ENCODE measurements at regions not wholly inside any gene's neighbourhood (a gene's known extent, or its start where the extent isn't known, plus 50 kb on each side); places are given as distances from the start of the nearest gene placed in this dataset.

GRCh38 chr7:17242504-17242903 lies 55.9 kb upstream of the AHR start:
- TF ChIP-seq, protein P1, sequence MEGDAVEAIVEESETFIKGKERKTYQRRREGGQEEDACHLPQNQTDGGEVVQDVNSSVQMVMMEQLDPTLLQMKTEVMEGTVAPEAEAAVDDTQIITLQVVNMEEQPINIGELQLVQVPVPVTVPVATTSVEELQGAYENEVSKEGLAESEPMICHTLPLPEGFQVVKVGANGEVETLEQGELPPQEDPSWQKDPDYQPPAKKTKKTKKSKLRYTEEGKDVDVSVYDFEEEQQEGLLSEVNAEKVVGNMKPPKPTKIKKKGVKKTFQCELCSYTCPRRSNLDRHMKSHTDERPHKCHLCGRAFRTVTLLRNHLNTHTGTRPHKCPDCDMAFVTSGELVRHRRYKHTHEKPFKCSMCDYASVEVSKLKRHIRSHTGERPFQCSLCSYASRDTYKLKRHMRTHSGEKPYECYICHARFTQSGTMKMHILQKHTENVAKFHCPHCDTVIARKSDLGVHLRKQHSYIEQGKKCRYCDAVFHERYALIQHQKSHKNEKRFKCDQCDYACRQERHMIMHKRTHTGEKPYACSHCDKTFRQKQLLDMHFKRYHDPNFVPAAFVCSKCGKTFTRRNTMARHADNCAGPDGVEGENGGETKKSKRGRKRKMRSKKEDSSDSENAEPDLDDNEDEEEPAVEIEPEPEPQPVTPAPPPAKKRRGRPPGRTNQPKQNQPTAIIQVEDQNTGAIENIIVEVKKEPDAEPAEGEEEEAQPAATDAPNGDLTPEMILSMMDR (IDR thresholded peaks at IDR 0.05), result no peak
- Mint-ChIP-seq H3K4me3 (no peak overlapping the region), H3K36me3 (ENCODE audit: low read depth) (no peaks in the 10 kb centered on the region), H3K27ac (no peak overlapping the region), H3K9me3 (no peaks in the 10 kb centered on the region), H3K4me1 (ENCODE audit: low read depth) (peaks cover 4% of the 10 kb centered on the region), H3K27me3 (no peaks in the 10 kb centered on the region)
- H3K4me1 ChIP-seq (ENCODE audit: insufficient read depth, low read length), result no peaks in the 10 kb centered on the region
- no peaks in the 10 kb centered on the region for H3K36me3 ChIP-seq (ENCODE audit: insufficient read depth, low read length)
- intact Hi-C loops (cut with DNase I, micrococcal nuclease), result no loop called here
- DNase-seq (no peak), ATAC-seq (ENCODE audit: poor library complexity) (no peak)
- H3K27me3 ChIP-seq (ENCODE audit: control insufficient read depth in 1 of 2, insufficient read depth in 2 of 2, low read length in 2 of 2), result no peaks in the 10 kb centered on the region
- H3K9me3 ChIP-seq (ENCODE audit: control insufficient read depth in 1 of 2, insufficient read depth in 1 of 2, low read length in 2 of 2), result no peaks in the 10 kb centered on the region
- H3K4me3 ChIP-seq (ENCODE audit: low read length), result no peak overlapping the region
- POLR2A ChIA-PET, result no interaction called here
- H3K27ac ChIP-seq (ENCODE audit: low read depth in 1 of 2, low read length in 2 of 2), result no peak overlapping the region
- CTCF ChIA-PET, result no interaction called here

- H3K27me3 Mint-ChIP-seq, result no peaks in the 10 kb centered on the region
- intact Hi-C loops (cut with DNase I, micrococcal nuclease), result loop anchor here in 1 of 2 experiments (5.0 kb wide), 1 partner anchor 38 kb away; no protein-coding TSS in a partner anchor
- POLR2A ChIA-PET, result no interaction called here
Measured at GRCh38 chr7:17244786-17245185, 53.7 kb upstream of the AHR start.

GRCh38 chr7:17247357-17247756 lies 51.1 kb upstream of the AHR start:
- ChIA-PET POLR2A (no interaction called here), CTCF (no interaction called here)
- Mint-ChIP-seq H3K4me1 (ENCODE audit: low read depth) (peaks cover 7% of the 10 kb centered on the region), H3K36me3 (ENCODE audit: low read depth) (no peaks in the 10 kb centered on the region), H3K9me3 (no peaks in the 10 kb centered on the region), H3K4me3 (no peak overlapping the region), H3K27ac (no peak overlapping the region), H3K27me3 (no peaks in the 10 kb centered on the region)
- TF ChIP-seq, protein P1 (IDR thresholded peaks at IDR 0.05), result no peak
- intact Hi-C loops (cut with DNase I, micrococcal nuclease), result loop anchor here in 1 of 2 experiments (5.0 kb wide), 1 partner anchor 35 kb away; no protein-coding TSS in a partner anchor
- DNase-seq (no peak), ATAC-seq (ENCODE audit: poor library complexity) (no peak)
- Histone ChIP-seq H3K4me3 (ENCODE audit: low read length) (no peak overlapping the region), H3K4me1 (ENCODE audit: insufficient read depth, low read length) (no peaks in the 10 kb centered on the region), H3K27me3 (ENCODE audit: control insufficient read depth in 1 of 2, insufficient read depth in 2 of 2, low read length in 2 of 2) (no peaks in the 10 kb centered on the region), H3K36me3 (ENCODE audit: insufficient read depth, low read length) (no peaks in the 10 kb centered on the region), H3K27ac (ENCODE audit: low read depth in 1 of 2, low read length in 2 of 2) (no peak overlapping the region), H3K9me3 (ENCODE audit: control insufficient read depth in 1 of 2, insufficient read depth in 1 of 2, low read length in 2 of 2) (no peaks in the 10 kb centered on the region)

More at GRCh38 chr7:17244786-17245185, 53.7 kb upstream of the AHR start:
- Histone ChIP-seq H3K4me3 (ENCODE audit: low read length) (no peak overlapping the region), H3K4me1 (ENCODE audit: insufficient read depth, low read length) (no peaks in the 10 kb centered on the region), H3K27me3 (ENCODE audit: control insufficient read depth in 1 of 2, insufficient read depth in 2 of 2, low read length in 2 of 2) (no peaks in the 10 kb centered on the region), H3K27ac (ENCODE audit: low read depth in 1 of 2, low read length in 2 of 2) (no peak overlapping the region), H3K9me3 (ENCODE audit: control insufficient read depth in 1 of 2, insufficient read depth in 1 of 2, low read length in 2 of 2) (no peaks in the 10 kb centered on the region), H3K36me3 (ENCODE audit: insufficient read depth, low read length) (no peaks in the 10 kb centered on the region)
- no peak for ATAC-seq (ENCODE audit: poor library complexity)
- DNase-seq, result no peak
- CTCF ChIA-PET, result no interaction called here
- no peak overlapping the region for H3K27ac Mint-ChIP-seq
- TF ChIP-seq, protein P1 (IDR thresholded peaks at IDR 0.05), result no peak
- no peaks in the 10 kb centered on the region for H3K36me3 Mint-ChIP-seq (ENCODE audit: low read depth)
- H3K9me3 Mint-ChIP-seq, result no peaks in the 10 kb centered on the region
- H3K4me1 Mint-ChIP-seq (ENCODE audit: low read depth), result no peaks in the 10 kb centered on the region
- no peak overlapping the region for H3K4me3 Mint-ChIP-seq

Measured in CD4-positive, alpha-beta T cell (primary cell).